ENCODE measurements at regions not wholly inside any gene's neighbourhood (a gene's known extent, or its start where the extent isn't known, plus 50 kb on each side); places are given as distances from the start of the nearest gene placed in this dataset.

DNA sequence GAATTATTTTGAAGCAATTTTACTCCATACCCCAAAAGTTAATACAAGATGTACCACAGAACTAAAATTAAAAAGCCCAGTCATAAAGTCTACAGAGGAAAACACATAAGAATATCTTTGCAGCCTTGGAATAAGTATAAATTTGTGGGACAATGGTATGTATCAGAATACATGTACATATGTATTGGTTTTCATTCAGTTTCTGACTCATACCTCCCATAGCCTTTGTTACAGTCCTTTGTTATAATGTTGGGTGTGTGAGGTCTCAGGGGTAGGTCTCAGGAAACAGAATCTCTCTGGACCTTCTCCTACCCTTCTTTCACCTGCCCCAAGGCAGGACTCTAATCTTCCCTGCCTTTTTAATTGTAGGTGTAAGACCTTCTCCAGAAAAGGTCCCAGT, 1370.7 kb upstream of the CDH2 start:
- H3K27ac ChIP-seq (ENCODE audit: insufficient read depth, low read length) = no peak overlapping the region
- H3K4me3 ChIP-seq (replicated peaks in 1 of 4; ENCODE audit: control extremely low read depth in 1 of 4, insufficient read depth in 1 of 4, low read depth in 3 of 4, low read length in 4 of 4) = no peak overlapping the region
- no peaks in the 10 kb centered on the region for H3K4me1 ChIP-seq (ENCODE audit: control insufficient read depth, extremely low read depth, insufficient read depth, low read length)
- H3K9me3 ChIP-seq (ENCODE audit: control insufficient read depth, insufficient read depth, low read depth, low read length) = no peaks in the 10 kb centered on the region
- H3K4me2 ChIP-seq (ENCODE audit: extremely low read depth, insufficient read depth, low read length) = no peak overlapping the region
- H3K9ac ChIP-seq (ENCODE audit: insufficient read depth, low read length) = no peak overlapping the region
- H3K36me3 ChIP-seq (ENCODE audit: control insufficient read depth, insufficient read depth, low read length) = no peaks in the 10 kb centered on the region
- H4K20me1 ChIP-seq (ENCODE audit: control insufficient read depth, extremely low read depth, insufficient read depth, low read length) = no peaks in the 10 kb centered on the region
- no peaks in the 10 kb centered on the region for H3K79me2 ChIP-seq (ENCODE audit: control insufficient read depth, insufficient read depth, low read length)
- H2AFZ ChIP-seq (ENCODE audit: low read length) = no peak overlapping the region
- DNase-seq (ENCODE audit: low read depth in 2 of 2) = no peak
- no peak for TF ChIP-seq EZH2 (IDR thresholded peaks at IDR 0.05; ENCODE audit: low read length, missing control alignments)
- TF ChIP-seq, protein P1, sequence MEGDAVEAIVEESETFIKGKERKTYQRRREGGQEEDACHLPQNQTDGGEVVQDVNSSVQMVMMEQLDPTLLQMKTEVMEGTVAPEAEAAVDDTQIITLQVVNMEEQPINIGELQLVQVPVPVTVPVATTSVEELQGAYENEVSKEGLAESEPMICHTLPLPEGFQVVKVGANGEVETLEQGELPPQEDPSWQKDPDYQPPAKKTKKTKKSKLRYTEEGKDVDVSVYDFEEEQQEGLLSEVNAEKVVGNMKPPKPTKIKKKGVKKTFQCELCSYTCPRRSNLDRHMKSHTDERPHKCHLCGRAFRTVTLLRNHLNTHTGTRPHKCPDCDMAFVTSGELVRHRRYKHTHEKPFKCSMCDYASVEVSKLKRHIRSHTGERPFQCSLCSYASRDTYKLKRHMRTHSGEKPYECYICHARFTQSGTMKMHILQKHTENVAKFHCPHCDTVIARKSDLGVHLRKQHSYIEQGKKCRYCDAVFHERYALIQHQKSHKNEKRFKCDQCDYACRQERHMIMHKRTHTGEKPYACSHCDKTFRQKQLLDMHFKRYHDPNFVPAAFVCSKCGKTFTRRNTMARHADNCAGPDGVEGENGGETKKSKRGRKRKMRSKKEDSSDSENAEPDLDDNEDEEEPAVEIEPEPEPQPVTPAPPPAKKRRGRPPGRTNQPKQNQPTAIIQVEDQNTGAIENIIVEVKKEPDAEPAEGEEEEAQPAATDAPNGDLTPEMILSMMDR (conservative IDR thresholded peaks at IDR 0.05 in 1 of 2, IDR thresholded peaks at IDR 0.05 in 1 of 2; ENCODE audit: low read depth in 1 of 2, low read length in 2 of 2) = no peak
- H3K27me3 ChIP-seq (ENCODE audit: control insufficient read depth, insufficient read depth, low read length) = no peaks in the 10 kb centered on the region

DNA sequence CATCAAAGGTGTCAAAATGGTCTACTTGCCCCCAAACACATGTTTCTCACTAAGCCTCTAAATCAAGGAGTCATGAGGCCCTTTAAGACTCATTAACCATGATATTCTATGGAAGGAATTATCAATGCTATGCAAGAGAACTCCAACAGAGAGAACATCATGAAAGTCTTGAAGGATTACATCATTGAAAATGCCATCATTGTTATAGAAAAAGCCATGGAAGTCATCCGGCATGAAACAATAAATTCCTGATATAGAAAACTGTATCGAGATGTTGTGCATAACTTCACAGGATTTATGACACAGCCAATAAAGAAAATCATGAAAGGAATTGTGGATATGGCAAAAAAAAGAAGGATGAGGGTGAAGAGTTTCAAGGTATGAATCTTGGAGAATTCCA, 1363.6 kb upstream of the CDH2 start:
- Histone ChIP-seq H3K4me3 (replicated peaks in 1 of 4; ENCODE audit: control extremely low read depth in 1 of 4, insufficient read depth in 1 of 4, low read depth in 3 of 4, low read length in 4 of 4) (no peak overlapping the region), H3K79me2 (ENCODE audit: control insufficient read depth, insufficient read depth, low read length) (no peaks in the 10 kb centered on the region), H3K27ac (ENCODE audit: insufficient read depth, low read length) (no peak overlapping the region), H3K27me3 (ENCODE audit: control insufficient read depth, insufficient read depth, low read length) (no peaks in the 10 kb centered on the region), H3K36me3 (ENCODE audit: control insufficient read depth, insufficient read depth, low read length) (no peaks in the 10 kb centered on the region), H2AFZ (ENCODE audit: low read length) (no peak overlapping the region), H3K4me1 (ENCODE audit: control insufficient read depth, extremely low read depth, insufficient read depth, low read length) (no peaks in the 10 kb centered on the region), H4K20me1 (ENCODE audit: control insufficient read depth, extremely low read depth, insufficient read depth, low read length) (no peaks in the 10 kb centered on the region), H3K9ac (ENCODE audit: insufficient read depth, low read length) (no peak overlapping the region), H3K4me2 (ENCODE audit: extremely low read depth, insufficient read depth, low read length) (no peak overlapping the region), H3K9me3 (ENCODE audit: control insufficient read depth, insufficient read depth, low read depth, low read length) (no peaks in the 10 kb centered on the region)
- TF ChIP-seq, protein P1 (conservative IDR thresholded peaks at IDR 0.05 in 1 of 2, IDR thresholded peaks at IDR 0.05 in 1 of 2; ENCODE audit: low read depth in 1 of 2, low read length in 2 of 2) = no peak
- TF ChIP-seq EZH2 (IDR thresholded peaks at IDR 0.05; ENCODE audit: low read length, missing control alignments) = no peak
- DNase-seq (ENCODE audit: low read depth in 2 of 2) = no peak

DNA sequence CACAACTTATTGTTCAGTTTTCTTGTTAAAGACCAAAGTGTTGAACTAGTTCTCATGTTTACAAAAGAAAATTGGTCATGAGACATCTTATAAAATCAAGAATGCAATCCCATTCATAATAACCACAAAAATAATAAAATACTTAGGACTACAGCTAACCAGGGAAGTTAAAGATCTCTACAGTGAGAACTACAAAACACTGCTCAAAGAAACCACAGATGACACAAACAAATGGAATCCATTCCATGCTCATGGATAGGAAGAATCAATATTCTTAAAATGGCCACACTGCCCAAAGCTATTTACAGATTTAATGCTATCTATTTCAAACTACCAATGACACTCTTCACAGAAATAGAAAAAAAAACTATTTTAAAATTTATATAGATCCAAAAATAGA, 1354.8 kb upstream of the CDH2 start:
- Histone ChIP-seq H2AFZ (ENCODE audit: low read length) (no peak overlapping the region), H4K20me1 (ENCODE audit: control insufficient read depth, extremely low read depth, insufficient read depth, low read length) (no peaks in the 10 kb centered on the region), H3K9ac (ENCODE audit: insufficient read depth, low read length) (no peak overlapping the region), H3K27me3 (ENCODE audit: control insufficient read depth, insufficient read depth, low read length) (no peaks in the 10 kb centered on the region), H3K4me2 (ENCODE audit: extremely low read depth, insufficient read depth, low read length) (no peak overlapping the region), H3K36me3 (ENCODE audit: control insufficient read depth, insufficient read depth, low read length) (no peaks in the 10 kb centered on the region), H3K4me3 (replicated peaks in 1 of 4; ENCODE audit: control extremely low read depth in 1 of 4, insufficient read depth in 1 of 4, low read depth in 3 of 4, low read length in 4 of 4) (no peak overlapping the region), H3K9me3 (ENCODE audit: control insufficient read depth, insufficient read depth, low read depth, low read length) (no peaks in the 10 kb centered on the region), H3K4me1 (ENCODE audit: control insufficient read depth, extremely low read depth, insufficient read depth, low read length) (no peaks in the 10 kb centered on the region), H3K27ac (ENCODE audit: insufficient read depth, low read length) (no peak overlapping the region), H3K79me2 (ENCODE audit: control insufficient read depth, insufficient read depth, low read length) (no peaks in the 10 kb centered on the region)
- peak in 1 of 2 donors; percentile 12 for DNase-seq (ENCODE audit: low read depth in 2 of 2)
- TF ChIP-seq, protein P1 (conservative IDR thresholded peaks at IDR 0.05 in 1 of 2, IDR thresholded peaks at IDR 0.05 in 1 of 2; ENCODE audit: low read depth in 1 of 2, low read length in 2 of 2) = no peak
- TF ChIP-seq EZH2 (IDR thresholded peaks at IDR 0.05; ENCODE audit: low read length, missing control alignments) = no peak

Measured in fibroblast of lung (primary cell).